SW480 (cell line): ENCODE measurements at regions not wholly inside any gene's neighbourhood (a gene's known extent, or its start where the extent isn't known, plus 50 kb on each side); places are given as distances from the start of the nearest gene placed in this dataset.

Experiments used
- DNase-seq: peaks from one replicate; pipeline ENCODE4 v3.0.0-alpha.2; 2016; ENCODE audit warnings: low spot score

DNA sequence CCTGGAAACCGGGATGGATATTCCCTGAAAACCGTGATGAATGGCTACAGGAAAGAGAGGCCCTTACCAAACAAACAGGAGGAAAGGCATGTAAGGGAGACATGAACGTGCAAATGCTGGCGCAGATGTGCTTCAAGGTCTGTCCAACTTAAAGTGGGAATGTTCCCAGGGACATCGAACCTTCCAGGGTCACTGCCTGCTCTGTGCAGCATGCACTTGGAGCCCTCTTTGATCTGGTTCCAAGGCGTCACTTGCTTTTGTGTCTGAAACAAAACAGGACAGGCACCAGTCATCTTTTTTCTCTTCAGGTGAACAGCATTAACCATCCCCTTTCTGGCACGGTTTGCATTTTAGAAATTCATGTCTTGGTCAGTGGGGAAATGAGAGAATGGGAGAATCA, 479.4 kb downstream of the RASEF start:
- DNase-seq: no peak

- no peak for DNase-seq
Observed at GRCh38 chr9:82584349-82584863, 478.5 kb downstream of the RASEF start.

- no peak for DNase-seq
Observed at GRCh38 chr9:82586918-82587356, 476.0 kb downstream of the RASEF start.

DNA sequence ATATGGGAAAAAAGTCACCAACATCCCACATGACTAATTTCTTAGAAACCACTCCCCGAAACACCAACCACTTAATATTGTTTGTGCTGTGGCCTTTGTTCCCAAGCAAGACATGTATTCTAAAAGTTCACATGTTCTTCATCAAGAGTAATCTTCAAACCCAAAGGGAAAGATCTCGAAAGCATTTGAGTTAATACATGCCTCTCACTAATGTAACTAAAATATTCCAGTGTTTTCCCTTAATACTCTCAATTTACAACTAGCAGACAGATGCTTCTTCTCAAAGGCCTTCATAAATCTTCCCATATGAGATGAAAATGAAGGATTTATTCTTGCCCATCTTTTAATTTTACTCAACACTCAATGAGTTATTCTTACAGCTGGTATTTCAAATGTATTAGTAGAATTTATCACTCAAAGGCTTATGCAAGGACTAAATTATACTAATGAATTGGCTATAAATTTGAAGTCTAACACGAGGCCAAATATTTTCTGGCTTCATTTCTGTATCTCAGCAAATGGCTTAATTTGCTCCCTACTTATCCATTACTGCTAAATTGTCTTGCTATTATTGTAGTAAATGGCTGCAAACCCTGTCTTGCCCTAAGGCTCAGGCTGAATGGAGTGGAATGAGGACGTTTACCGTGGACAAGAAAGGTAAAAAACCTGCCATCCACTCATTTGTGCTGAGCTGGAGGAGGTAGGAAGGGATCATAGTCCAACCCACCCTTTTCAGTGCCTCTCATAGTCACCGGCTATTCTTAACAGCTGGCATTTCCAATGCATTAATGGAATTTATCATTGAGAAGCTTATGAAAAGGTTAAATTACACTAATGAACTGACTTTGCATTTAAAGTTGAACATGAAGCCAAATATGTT, 474.4 kb downstream of the RASEF start:
- DNase-seq: no peak

DNA sequence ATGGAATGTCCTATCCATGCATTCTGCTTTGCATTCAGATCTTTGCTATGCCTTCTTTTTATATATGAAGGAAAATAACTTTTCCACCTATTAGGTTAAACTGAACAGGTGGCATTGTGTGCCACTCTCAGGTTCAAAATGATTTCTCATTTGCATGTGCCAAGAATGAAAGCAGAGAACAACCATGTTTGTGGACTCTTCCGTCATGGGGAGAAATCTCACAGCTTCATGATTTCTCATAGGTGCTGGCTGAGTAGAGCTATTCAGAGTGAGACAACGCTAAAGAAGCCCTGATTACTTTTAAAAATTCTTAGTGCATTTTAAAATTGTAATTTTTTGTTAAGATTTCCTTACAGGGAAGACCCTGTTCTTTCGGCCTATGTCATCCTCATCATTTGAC, 472.1 kb downstream of the RASEF start:
- DNase-seq: no peak

- no peak for DNase-seq
Observed at GRCh38 chr9:82593501-82593900, 469.4 kb downstream of the RASEF start.

- DNase-seq: no peak
Observed at GRCh38 chr9:82597241-82598203, 465.4 kb downstream of the RASEF start.

GRCh38 chr9:82598241-82599039, 464.5 kb downstream of the RASEF start:
- DNase-seq: no peak

- DNase-seq: no peak
Observed at GRCh38 chr9:82599336-82599949, 463.5 kb downstream of the RASEF start.

DNA sequence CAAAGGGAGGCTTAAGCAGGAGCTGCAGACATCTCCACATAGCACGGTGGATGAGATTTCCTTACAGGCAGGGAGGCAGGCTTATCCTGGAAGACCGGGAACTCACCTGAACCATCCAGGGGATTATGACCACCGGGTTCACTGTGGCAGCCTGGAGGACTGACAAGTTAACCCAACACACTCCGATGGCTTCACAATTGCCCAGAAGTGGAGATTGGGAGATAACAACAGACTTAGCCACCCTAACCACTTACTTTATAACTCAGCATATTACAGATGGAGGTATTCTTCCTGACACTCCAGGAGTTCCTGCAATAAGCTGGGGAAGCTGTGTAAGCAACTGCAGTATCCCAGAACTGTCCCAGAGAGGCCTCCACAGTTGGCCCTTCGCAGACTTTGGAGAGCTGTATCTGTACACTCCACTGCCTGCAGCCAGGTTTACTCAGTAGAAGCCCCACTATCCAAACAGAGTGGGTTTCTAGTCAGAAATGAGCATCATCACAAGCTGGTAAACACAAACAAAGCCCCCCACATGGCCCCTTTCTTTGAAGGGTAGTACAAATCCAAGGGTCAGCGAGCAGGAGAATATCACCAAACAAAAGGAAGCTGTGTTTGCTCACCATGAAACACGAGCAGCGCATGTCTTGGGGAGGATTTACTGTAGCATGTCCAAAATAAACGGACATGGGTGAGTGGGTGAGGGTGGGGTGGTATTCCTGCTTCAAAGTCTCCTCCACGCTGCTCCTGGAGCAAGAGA, 462.2 kb downstream of the RASEF start:
- DNase-seq: no peak

GRCh38 chr9:82601293-82601771, 461.6 kb downstream of the RASEF start:
- no peak for DNase-seq

DNA sequence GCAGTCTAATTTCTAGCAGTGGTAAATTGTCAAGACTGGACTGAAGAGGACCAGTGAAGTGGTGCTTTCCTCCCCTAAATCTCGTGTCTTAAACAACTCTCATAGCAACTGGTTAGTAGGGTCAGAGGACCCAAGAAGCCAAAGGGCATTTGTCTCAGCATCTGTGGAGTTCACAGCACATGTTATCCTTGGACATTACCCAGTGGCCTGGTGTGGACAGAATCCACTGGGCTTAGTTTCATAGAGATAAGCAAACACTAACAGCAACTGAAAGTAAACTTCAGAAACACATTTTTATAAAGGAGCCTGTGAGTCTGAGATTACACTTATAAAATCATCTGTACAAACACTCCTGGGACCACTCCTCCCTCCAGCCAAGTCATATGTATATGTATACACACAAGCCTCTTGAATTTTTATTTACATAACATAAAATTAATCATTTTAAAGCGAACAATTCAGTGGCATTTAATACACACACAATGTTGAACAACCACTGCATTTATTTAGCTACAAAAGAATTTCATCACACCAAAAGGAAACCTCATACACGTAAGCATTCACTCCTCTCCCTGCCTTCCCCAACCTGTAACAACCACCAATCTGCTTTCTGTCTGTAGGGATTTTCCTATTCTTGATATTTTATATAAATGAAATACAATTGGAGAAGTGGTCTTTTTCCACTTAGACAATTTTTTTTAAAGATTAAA, 457.8 kb downstream of the RASEF start:
- no peak for DNase-seq

DNA sequence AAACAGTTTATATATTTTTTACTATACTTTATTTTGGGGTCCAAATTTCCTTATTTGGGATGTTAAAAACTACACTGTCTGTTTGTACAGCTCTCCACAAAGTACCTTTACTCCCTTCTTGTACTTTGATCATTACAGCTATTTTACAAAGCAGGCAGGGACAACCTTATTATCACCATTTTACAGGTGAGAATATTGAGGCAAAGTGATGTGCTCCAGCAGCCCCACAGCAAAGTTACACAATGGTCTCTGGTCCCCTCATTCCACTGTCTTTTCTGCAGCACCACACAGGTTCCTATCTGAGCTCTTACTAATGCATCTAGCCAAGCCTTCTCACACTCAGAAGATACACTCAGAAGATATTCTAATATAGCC, 457.3 kb downstream of the RASEF start:
- DNase-seq: no peak

DNA sequence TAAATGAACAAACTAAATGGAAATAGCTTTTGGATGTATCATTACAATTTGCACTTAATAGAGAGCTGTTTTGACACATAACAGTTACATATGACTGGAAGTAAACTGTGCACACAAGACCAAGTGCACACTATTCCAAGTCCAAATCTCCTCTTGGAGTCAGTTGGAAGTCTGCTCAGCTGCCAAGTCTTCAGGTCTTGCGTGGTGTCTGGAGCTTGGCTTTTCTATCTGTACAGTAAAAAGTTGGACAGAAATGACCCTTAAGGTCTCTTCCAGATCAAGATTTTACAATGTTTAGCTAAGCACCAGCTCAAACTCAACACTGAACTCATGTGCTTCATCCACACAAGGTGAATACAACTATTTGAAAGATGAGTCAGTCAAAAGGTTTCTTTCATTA, 456.9 kb downstream of the RASEF start:
- DNase-seq: no peak

DNA sequence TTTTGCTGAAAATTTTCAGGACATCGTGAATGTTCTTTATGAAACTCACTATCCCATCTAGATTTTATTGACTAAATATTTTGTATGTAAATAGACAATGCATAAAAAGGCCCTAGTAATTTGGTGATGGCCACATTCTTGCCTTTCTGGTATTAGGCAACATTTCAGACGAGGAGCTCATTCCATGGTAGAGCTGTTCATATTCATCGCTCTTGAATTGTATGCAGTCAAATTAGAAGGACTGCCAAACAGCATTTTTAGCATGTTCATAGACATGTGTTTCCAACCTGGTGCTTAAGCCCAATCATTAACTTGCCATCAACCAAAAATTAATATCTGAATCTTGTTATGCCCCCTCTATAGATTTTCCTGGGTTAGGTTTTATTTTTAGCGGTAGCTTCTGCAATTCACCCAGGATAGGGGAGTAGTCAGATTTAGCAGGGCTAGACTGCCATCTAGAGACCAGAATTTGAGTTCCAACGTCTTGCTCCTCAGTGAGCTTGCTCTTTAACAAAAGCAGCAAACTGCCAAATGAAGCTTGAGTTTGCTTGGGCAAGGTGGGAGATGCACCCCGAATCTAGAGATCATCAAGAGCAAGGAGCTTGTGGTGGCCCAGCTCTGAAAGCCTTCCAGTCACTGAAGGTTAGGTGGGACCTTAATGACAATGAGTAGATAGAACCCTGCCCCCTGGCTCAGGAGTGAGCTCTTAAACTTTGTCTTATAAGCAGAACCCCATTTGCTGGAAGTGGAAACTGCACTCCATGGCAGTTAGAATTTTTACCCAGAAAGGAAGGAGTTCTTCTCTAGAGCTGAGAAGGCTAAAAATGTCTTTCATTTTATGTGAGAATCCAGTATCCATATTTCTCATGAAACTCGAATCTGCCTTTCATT, 456.2 kb downstream of the RASEF start:
- DNase-seq: peak; percentile 43

DNA sequence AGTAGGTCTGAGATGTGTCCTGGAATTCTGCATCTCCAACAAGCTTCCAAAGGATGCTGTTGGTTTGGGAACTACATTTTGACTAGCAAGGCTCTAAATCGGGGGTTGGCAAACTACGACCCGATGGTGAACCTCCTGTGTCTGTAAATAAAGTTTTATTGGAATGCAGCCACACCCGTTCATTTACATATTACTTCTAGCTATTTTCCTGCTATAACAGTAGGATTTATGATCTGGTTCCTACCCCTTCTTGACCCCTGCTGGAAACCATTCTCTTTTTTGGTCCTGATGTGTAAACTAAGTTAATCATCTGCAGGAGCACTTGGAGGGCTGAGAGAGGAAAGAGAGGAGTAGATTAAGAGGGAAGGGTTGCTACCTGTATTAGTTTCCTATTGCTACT, 454.5 kb downstream of the RASEF start:
- no peak for DNase-seq

DNA sequence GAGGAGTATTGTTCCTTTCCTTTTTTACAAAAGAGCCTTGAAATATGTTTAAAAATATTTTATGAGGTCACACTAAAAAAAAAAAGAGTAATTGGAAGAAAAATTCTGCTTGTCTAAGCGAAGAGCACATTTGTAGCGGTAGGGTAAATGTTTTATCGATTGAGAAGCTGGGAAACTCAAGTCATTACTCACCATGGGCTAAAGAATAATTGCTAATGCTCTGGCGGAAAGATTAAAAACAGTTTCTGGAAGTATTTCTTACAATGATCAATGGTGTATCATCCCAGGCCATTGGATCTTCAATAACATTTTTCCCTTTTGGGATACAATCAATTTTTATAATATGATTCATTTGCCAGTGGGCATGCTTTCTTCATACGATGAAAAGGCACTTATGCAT, 450.0 kb downstream of the RASEF start:
- no peak for DNase-seq

DNA sequence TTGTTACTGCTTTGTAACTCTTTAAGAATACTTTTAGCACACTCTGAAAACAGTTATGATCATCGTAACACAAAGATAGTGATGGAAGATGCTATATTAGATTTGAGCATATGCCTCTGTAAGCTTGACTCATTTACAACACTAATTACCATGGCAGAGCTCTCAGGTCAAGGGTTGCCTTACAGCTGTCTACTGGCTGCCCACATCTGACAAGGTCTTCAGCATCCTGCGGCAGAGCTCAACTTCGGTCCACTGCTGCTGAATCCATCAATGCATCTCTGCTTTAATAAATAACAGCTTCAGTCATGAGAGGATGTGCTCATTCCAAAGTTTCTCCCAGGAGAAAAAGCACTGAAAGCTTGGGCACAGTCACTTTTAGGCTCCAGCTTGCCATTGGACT, 449.4 kb downstream of the RASEF start:
- no peak for DNase-seq

GRCh38 chr9:82616545-82616944, 446.4 kb downstream of the RASEF start:
- no peak for DNase-seq
